HG02678 (cell line): ENCODE measurements at regions not wholly inside any gene's neighbourhood (a gene's known extent, or its start where the extent isn't known, plus 50 kb on each side); places are given as distances from the start of the nearest gene placed in this dataset.

Source experiments
- ATAC-seq: cut with Tn5 transposase; IDR thresholded peaks from one replicate; pipeline ENCODE4 v1.9.1; 2021; ENCODE audit warnings: mild to moderate bottlenecking, moderate library complexity; ENCODE audit not compliant: unreplicated experiment

DNA sequence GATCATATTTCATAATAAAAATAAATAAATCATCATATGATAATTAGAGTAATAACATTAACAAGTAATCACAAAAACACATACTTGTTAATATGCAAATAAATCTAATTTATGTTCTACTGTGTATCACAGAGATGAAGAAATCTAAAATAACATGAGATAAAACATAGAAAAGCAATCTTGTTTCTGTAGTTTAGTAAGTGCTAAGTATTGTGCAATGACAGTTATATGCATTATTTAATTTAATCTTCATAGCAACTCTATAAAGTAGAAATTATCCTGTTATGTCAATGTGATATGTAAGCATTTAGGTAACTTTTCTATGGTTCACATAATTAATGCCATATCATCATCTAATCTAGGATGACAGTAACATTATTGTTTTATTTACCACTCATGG is 108.2 kb upstream of the KCNMB2 start:
- ATAC-seq: no peak

DNA sequence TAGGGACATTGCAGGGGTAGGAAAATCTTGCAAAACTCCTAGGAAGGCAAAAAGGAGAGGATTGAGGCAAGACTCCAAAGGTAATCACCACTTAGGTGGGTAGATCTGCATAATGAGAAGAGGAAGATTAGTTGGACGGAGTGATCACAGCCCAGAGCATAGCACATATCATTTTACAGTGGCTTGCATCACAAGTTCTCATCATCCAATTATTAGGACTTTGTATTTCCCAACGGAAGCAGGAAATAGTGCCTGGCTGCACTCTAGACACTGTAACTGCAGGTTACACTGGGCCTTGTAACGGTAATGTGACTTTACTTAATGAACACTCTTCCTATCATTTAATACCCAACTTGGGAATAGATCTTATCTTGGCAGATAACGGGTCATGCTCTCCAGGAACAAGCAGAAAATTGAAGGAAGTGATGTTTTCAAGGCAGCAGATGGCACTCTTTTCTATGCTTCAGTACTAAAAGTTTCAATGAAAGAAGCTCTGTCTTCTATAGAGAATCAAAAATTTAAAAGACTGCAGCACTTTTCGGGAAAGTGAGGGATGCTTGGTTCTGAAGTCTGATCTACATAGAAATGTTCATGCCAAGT is 101.9 kb upstream of the KCNMB2 start:
- no peak for ATAC-seq

DNA sequence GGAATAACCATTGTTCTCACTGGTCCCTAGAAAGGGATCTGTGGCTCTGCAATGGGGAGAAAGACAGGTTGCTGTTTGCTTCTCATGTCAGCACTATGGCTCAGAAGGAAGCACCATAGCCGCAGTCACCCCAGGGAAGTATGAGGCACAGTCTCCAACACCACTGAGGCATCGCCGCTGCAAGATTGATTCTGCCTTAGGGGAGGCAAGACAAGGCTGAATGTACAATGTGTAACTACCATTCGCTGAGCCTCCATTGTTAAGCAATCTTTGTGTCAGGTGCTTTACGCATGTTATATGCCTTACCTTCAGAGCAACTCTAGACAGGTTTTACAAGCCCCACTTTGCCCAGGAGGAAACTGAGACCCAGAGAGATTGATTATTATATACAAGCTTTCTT is 100.7 kb upstream of the KCNMB2 start:
- no peak for ATAC-seq

DNA sequence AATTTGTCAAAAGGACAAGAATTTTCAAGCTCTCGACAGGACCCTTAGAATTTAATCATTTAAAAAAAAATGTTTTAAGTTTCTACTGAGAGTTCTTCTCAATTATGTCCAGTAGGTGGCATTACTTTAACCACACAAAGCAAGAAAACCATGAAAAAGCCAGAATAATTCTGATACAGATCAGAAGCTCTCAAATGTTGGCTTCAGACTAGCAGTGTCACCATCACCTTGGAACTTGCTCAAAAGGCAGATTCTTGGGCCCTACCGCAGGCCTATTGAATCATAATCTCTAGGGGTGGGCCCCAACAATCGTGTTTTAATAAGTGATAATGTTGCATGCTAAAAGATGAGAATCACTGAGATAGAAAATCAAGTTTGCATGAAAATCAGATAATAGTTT is 99.5 kb upstream of the KCNMB2 start:
- ATAC-seq: no peak

DNA sequence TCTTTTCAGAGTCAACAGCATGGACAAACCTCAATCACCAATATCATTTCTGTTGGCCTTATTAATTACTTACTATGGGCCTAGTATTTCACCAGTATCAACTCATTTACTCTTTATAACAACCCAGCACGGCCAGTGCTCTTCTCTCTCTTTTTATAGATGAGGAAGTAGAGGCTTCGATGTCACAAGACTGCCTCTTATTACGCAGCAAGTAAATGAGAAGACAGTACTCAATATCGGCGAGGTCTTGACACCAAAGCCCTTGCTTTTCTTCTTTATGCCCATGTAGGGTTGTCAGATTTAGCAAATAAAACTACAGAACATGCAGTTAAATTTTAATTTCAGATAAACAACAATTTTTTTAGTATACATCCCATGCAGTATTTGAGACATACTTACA is 99.0 kb upstream of the KCNMB2 start:
- ATAC-seq: no peak

DNA sequence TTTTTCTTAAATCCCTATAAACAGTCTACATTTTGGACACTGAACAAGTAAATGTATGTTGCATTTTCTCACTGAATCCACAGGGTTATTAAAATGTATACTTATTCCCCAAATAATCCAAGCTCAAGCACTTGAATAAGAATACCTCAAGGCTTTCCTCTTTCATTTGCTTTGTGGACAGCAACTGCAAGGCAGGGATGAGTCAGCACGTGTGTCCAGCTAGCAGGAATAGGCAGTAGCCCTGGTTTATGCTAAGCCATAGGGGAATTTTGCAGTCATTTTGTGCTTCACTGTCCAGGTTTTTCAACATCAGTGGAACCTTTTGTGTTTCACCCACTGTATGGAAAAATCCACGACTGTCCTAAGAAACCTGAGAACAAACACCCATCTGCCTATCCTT is 96.7 kb upstream of the KCNMB2 start:
- no peak for ATAC-seq

DNA sequence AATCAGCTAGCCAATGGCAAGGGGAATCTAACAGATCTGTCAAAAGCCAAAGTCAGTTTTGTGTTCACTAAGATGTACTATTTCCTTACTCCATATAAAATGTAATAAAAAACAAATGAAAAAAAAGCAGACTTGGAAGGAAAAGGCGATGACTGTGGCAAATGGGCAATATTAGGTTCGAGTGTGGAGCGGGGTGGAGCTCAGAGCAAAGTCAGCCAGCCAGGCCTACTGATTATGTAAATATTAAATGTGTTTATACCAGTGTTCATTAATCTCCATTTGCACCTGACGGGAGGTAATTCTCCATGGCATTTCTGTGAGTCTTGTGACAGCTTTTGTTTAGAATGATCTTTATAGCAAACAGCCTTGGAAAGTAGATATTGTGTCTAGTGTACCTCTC is 96.2 kb upstream of the KCNMB2 start:
- ATAC-seq: no peak

DNA sequence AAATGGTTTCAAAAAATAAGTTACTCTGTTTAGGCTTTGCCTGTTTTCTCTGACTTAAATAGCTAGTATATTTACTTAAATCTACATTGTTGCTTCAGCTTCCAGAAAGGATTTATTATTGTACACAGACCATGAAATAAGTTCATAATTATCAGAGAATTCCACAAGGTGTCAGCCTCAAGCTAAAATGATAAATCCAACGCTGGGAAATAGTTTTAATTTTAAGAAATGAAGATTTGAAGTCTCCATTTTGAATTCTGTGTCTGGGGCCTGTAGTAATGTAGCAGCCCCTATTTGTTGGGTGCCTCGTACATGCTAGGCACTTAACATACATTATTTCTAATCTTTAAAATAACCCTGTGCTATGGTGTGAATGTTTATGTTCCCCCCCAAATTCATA is 92.6 kb upstream of the KCNMB2 start:
- no peak for ATAC-seq

DNA sequence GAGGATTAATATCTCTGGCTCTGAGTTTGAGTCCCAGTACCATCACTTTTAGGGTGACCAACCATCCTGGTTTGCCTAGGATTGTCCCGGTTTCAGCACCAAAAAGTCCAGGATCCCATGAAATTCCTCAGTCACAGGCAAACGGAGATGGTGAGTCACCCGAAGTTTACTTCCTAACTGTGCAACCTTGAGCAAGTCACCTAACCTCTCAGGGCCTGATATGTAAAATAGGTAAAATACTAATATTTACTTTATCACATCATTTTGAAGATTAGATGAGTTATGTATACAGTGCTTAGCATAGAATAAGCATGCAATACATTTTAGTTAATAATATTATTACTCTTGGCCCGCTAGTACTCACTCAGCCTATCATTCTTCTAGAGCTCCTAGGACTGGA is 91.1 kb upstream of the KCNMB2 start:
- ATAC-seq: no peak

DNA sequence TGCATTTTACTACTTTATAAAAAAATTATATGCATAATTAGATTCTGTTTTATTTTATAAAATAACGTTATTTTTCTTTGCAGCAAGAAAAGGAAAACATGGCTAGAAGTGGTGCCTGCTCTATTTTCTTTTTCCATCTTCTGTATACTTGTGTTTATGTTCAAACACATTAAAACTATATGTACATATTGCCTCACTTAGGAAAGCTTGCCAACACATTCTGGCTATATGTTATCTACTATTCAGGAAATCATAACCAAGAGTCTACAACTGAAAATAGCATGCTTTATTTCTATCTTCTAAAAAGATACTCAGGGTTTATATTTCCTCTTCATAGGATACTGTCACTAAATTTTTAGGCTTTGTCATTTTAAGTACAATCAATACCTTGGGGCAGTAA is 90.2 kb upstream of the KCNMB2 start:
- no peak for ATAC-seq

DNA sequence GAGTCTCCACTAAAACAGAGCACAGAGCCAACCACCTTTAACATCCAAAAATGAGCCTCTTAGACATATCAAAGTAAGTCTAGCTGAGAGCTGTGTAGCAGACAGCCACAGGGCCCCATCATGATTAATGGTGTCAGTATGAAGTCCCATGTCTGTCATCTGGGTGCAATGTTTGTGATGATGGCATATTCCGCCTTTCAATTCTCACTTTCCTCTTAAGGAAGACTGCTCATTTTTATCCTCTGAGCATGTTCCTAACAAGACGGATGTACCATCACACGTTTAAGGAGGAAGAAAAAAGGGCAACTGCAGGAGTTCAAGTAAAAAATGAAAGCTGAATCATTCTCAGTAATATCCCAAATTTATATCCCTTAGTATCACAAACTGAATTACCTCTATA is 85.8 kb upstream of the KCNMB2 start:
- no peak for ATAC-seq

DNA sequence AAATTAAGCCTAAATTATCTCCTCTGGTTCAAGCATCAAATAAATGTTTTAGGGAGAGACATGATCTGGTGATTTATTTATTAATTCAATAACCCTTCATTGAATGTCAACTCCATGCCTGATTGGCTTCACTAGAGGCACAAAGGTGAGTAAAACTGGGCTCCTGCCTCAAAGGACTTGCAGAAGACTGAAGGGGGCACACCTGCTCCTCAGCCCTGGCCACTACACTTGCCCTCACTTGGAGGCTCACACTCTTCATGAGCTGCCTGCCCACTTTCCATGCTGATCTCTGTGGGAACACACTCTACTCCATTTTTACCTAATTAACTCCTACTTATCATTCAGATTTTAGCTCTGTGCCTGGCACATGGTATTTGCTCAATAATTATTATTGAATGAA is 84.4 kb upstream of the KCNMB2 start:
- ATAC-seq: no peak

DNA sequence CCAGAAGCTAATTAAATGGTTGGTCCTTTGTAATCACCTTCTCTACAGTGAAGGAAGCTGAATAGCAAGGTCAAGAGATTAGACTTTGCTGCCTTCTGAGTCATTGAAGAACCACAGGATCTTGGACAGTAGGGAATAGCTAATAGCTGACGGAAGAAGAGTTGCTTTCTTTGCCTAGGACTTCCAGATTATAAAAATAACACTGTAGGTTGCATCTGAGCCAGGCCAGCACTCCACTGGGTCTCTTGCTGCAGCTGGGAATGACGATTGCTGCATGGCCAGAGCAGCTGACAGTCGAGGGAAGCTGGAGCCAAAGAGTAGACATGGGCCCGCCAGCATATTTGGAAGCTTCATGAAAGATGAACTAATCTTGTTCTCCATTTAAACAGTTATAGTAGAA is 81.5 kb upstream of the KCNMB2 start:
- no peak for ATAC-seq

DNA sequence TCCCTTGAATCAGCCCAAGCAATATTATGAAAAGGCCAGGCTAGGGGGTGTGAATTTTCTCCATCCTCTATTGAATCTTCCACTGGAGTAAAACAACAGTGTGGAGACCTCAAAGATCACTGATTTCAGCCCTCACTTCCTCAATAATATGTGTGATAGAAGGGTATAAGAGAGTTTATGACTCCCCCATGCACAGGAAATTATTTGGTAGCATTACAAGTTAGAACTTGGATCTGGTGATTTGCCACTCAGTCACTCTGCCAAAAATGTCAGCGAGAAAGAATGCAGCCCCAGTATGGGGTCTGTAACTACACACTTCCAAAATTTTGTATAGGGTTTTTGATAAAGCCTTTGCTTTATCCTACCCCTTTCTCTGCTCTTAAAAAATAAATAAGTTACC is 81.0 kb upstream of the KCNMB2 start:
- ATAC-seq: no peak

DNA sequence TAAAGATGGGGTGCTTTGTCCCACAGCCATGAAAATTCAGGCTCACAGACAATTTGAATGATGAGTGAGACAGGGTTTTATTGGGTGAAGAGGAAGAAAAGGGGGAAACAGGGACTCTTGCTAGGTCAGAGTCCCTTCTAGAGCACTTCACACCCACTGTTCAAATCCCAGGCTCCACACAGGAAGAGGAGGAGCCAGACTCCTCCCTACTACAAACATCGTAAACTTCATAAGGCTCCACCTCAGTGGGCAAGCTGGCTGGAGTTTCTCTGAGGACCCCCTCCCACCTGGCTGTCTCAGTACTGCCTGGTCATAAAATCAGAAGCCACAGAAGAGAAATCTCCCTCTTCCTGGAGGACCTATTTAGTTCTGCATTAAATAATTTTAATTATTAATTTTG is 80.3 kb upstream of the KCNMB2 start:
- no peak for ATAC-seq

DNA sequence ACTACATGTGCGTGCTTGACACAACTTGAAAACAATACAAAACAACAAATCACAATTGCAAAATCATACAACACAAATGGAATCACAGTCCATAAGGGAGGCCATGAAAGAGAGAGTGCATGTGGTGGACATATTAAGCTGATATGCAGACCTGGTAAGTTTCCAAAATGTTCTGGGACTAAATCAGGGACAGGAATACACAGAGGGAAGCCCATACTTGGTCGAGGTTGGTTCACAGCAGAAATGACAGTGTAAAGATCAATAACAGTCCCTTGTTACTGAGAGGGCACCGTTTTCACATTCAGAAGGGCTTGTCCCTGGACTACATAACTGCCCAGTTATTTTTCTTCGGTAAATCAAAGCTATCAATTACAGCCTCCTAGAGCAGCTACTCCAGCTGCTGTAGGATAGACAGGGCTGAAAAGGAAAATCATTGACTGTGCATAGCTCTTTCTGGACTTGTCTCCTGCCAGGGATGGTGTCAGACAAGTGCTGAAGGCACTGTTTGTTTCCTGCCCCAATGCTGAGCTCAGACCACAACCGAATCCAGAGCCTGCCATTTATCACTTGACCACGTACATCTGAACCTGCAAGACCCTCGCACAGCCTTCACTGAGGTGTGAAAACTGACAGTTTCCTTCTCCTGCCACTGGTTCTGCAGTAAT is 79.5 kb upstream of the KCNMB2 start:
- ATAC-seq: no peak

DNA sequence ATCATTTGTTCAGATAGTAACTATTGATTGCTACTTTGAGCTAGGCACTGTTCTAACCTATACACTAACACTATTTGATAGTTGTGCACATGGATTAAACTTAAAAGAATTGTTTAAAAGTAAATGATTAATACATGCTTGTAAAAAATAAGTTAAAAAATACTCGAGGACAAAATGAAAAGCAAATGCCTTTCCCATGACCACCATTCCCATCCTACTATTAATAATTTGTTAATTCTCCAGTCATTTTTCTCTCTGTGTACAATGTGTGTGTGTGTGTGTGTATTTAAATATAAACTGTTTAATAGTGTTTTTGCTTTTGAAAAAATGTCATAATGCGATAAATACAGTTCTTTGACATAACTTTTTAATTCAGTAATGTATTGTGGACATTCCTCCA is 78.7 kb upstream of the KCNMB2 start:
- no peak for ATAC-seq

DNA sequence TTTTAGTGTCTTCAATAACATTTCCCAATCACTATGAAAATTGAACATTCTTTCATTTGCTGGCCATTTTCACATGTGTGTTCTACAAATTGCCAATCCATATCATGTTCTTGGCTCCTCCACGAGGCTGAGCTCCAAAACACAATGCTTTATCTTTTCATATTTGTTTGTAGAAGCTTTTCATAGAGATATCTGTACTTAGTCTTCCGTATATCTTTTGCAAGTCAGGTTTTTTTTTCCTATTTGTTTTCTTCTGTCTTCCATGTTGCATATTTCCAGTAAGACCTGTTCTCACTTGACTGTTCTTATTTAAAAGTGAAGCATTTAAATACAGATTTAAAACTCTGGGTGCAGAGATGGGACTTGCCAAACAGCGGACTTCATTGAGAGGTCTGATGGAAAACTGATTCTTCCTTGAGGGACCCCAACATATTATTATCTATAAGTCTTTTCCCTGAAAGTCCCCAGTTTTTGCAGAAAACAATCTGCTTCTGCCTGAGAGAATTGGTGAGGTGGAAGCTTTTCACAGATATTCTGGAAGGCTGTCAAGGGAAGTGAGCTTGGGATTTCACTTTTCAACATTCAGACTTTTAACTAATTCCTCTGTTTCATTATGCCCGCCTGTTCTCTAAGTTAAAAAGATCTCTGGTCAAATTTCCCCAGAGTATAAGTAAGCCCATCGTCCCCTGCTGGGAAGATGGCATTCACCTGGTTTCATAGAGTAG is 77.8 kb upstream of the KCNMB2 start:
- no peak for ATAC-seq

DNA sequence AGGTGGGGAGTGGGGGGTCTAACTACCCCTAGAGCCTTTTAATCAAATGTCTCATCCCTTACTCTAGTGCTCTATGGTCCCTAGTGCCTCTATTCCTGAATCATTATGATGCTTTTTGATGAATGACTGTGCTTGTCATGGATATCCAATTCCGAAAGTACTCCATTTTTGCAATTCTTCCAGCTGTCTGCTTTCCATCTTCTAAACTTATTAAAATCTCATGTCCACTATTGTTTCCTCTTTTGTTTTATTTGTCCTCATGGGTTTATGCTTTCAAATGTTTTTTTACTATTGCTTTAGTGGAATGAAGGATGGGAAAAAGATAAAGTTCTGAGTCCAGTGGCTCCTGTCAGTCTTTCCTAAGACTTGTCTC is 77.2 kb upstream of the KCNMB2 start:
- no peak for ATAC-seq

DNA sequence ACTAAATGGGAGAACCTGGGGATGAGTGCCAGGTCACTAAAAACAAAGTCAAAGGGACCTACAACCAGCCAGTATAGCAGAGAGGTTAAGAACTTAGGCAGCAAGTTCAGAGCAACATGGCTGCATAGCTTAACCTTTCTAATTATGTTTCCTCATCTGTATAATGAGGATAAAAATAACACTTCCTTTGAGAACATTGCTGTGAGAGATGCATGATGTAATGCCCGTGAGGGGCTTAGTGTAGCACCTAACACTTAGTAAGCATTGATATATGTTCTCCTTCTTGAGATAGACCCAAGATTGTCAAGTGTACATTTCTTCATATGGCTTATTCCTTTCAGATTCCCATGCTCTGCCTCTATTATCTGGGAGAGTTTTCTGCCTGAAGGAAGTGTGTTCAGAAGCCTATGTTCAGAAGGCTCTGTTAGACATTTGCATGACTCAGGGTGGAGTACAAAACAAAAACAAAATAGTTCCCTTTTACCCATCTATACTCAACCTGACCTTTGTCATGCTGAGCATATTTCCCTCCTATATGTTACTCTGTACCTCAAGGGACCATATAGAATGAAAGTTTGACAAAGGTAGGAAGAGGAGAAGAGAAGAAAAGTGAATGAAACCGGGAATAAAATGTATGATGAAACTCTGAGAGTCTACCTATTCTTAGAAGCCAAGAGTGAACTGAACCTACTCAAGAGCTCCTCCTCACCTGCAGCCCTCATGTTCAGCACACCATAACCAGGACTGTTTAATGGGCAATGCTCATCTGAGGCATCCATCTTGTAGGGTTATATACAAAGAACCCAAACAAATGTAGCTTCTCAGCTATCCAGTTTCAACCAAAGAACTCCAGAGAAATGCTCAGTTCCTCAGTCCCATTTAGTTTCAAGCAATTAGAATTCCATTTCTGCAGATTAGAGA is 70.7 kb upstream of the KCNMB2 start:
- no peak for ATAC-seq

DNA sequence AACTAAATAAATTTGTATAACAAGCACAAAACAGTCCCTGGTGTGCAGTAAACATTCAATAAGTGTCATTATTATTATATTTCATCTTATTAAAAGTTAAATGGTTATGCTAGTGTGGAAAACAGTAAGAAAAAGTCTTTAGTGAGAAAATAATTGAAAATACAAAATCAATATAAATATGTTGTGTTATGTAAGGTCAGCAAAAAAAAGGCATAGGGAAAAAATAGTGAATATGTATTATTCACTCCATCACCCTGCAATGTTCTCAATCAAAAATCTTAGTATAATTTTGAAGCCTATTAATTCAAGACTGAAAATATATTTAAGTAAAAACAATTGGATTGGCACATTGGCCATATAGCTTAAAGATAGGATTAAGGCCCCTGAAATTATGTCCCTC is 63.3 kb upstream of the KCNMB2 start:
- ATAC-seq: no peak

DNA sequence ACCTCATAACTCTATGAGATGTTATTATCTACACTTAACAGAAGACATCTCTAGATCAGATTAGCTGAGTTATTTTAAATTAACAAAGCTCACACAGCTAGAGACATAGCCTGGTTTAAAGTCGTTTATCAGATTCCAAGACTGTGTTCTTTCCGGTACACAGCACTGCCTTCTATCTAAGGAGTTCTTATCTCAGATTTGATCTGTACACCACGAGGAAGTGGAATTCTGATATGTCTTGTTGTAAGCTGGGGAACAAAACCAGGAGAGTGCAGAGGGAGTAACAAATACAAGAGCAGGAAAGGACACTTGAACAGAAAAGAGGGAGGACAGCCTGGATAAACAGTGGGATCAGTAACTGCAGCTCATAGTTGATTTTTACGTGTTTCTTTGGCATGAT is 61.7 kb upstream of the KCNMB2 start:
- no peak for ATAC-seq
